Right lobe of liver (tissue), 4 donors: ENCODE measurements at regions not wholly inside any gene's neighbourhood (a gene's known extent, or its start where the extent isn't known, plus 50 kb on each side); places are given as distances from the start of the nearest gene placed in this dataset.

ENCODE experiments used
- CTCF ChIP-seq, 4 donors: fragments of 200-600 bp in 3 of 4; fragments of 450-650 bp in 1 of 4; IDR thresholded peaks; one replicate each; pipeline versions ENCODE4 v1.5.1 to v1.8.0; 2016 to 2022; ENCODE audit warnings: antibody characterized with exemption in 4 of 4, mild to moderate bottlenecking in 2 of 4
- POLR2A ChIP-seq: fragments of 450-650 bp; IDR thresholded peaks from one replicate; pipeline ENCODE4 v1.6.1; 2017; ENCODE audit warnings: antibody characterized with exemption, mild to moderate bottlenecking
- donor health status: DM: no; HTN: no; CAD: no.
- donor health status: DM: no; HTN: no; CAD: no.
- donor health status: DM: no; HTN: yes; CAD: no.

- TF ChIP-seq CTCF (IDR thresholded peaks at IDR 0.05) (no peak), POLR2A (no peak)
Observed at GRCh38 chr7:50217821-50218281, 86.7 kb upstream of the IKZF1 start.
